GM12878 (cell line): ENCODE measurements at regions not wholly inside any gene's neighbourhood (a gene's known extent, or its start where the extent isn't known, plus 50 kb on each side); places are given as distances from the start of the nearest gene placed in this dataset.

Source experiments
- ATAC-seq: fragments of 200-7000 bp; cut with Tn5 transposase; 3 replicates; pipeline ENCODE4 v1.9.1; 2020; ENCODE audit warnings: mild to moderate bottlenecking, moderate library complexity
- BruUV-seq: library from RNA; stranded (reverse); fragments of 400-500 nt; replicated peaks from 2 replicates; lab custom pipeline; 2021; lab: Mats Ljungman, UMichigan
- CTCF ChIA-PET: fragments of 300-600 bp; sonication (Branson Sonifier 250); formaldehyde crosslinking; extraction: SDS; loops from one replicate; lab custom pipeline; 2021; ENCODE audit warnings: inconsistent platforms; lab: Yijun Ruan, JAX
- POLR2A ChIA-PET: fragments of 350-600 bp; formaldehyde crosslinking; extraction: SDS; loops from one replicate; lab custom pipeline; 2021; ENCODE audit warnings: inconsistent platforms; lab: Charles Lee
- RAD21 ChIA-PET: fragments of 300-600 bp; sonication (Branson Sonifier 250); formaldehyde crosslinking; loops from one replicate; lab custom pipeline; 2023; ENCODE audit warnings: antibody characterized with exemption; ENCODE audit not compliant: unreplicated experiment; lab: Charles Lee
- SMC1A ChIA-PET: fragments of 300-600 bp; sonication (Branson Sonifier 250); formaldehyde crosslinking; loops from one replicate; lab custom pipeline; 2023; ENCODE audit not compliant: unreplicated experiment, uncharacterized antibody; lab: Charles Lee
- DNase-seq: peaks from one replicate; pipeline ENCODE4 v3.0.0-alpha.2; 2011; ENCODE audit warnings: low read depth, low spot score
- FAIRE-seq: peaks from 3 replicates; lab custom pipeline; 2011; peaks lifted over from hg19 to GRCh38; lab: Jason Lieb, UNC
- H2AFZ ChIP-seq: 2 replicates; pipeline ENCODE4 v1.6.0; 2011; ENCODE audit warnings: low read depth, low read length, control low read depth; ENCODE audit not compliant: control insufficient read depth
- H3K27ac ChIP-seq: 2 replicates; pipeline ENCODE4 v1.5.1; 2011; ENCODE audit warnings: control low read depth; ENCODE audit not compliant: control insufficient read depth, insufficient read depth
- H3K27me3 ChIP-seq, 2 experiments: replicated peaks in 1 of 2; 2 replicates each; pipeline versions ENCODE4 v1.6.0 to v1.6.1; 2011; ENCODE audit warnings: low read length in 1 of 2; ENCODE audit not compliant: control insufficient read depth in 2 of 2, insufficient read depth in 2 of 2
- H3K36me3 ChIP-seq, 2 experiments: 2 replicates each; pipeline ENCODE4 v1.5.1; 2011; ENCODE audit warnings: low read length in 1 of 2; ENCODE audit not compliant: control insufficient read depth in 2 of 2, insufficient read depth in 2 of 2
- H3K4me1 ChIP-seq: 2 replicates; pipeline ENCODE4 v1.6.1; 2011; ENCODE audit warnings: mild to moderate bottlenecking, low read length, moderate library complexity, mixed read lengths; ENCODE audit not compliant: control insufficient read depth, insufficient read depth
- H3K4me2 ChIP-seq: 2 replicates; pipeline ENCODE4 v1.6.0; 2011; ENCODE audit warnings: control low read depth; ENCODE audit not compliant: control insufficient read depth, insufficient read depth
- H3K4me3 ChIP-seq: fragments of 200-600 bp; sonication (generic); 2 replicates; pipeline ENCODE4 v1.5.1; 2016
- H3K79me2 ChIP-seq: 2 replicates; pipeline ENCODE4 v1.6.0; 2011; ENCODE audit warnings: low read length; ENCODE audit not compliant: control insufficient read depth, insufficient read depth
- H3K9ac ChIP-seq: 2 replicates; pipeline ENCODE4 v1.8.0; 2011; ENCODE audit warnings: low read length, control low read depth, mixed read lengths; ENCODE audit not compliant: control insufficient read depth, insufficient read depth
- H3K9me3 ChIP-seq: replicated peaks from 3 replicates; pipeline ENCODE4 v1.5.1; 2011; ENCODE audit warnings: mild to moderate bottlenecking, low read length; ENCODE audit not compliant: control insufficient read depth, insufficient read depth
- H4K20me1 ChIP-seq: 2 replicates; pipeline ENCODE4 v1.6.0; 2011; ENCODE audit not compliant: control insufficient read depth, insufficient read depth
- CEBPB ChIP-seq, 2 experiments: fragments of 150-350 bp in 1 of 2; IDR thresholded peaks; 2 replicates each; pipeline ENCODE4 v1.6.1; 2012 to 2014; ENCODE audit warnings: low read depth in 2 of 2, low read length in 2 of 2, borderline replicate concordance in 1 of 2, inconsistent platforms in 1 of 2
- CEBPZ ChIP-seq: fragments of 150-350 bp; IDR thresholded peaks from 2 replicates; pipeline ENCODE4 v1.6.1; 2016; ENCODE audit warnings: low read depth, low read length
- FOS ChIP-seq: IDR thresholded peaks from 3 replicates; pipeline ENCODE4 v1.6.1; 2011; ENCODE audit warnings: borderline replicate concordance; ENCODE audit not compliant: insufficient read length; ENCODE audit errors: extremely low read depth
- IKZF2 ChIP-seq, 2 experiments: fragments of 450-650 bp; IDR thresholded peaks; 2 replicates each; pipeline ENCODE4 v1.6.1; 2017; ENCODE audit warnings: mild to moderate bottlenecking in 2 of 2, moderate library complexity in 2 of 2
- MTA3 ChIP-seq: IDR thresholded peaks from 2 replicates; pipeline ENCODE4 v1.6.1; 2012; ENCODE audit warnings: low read length, inconsistent platforms, borderline replicate concordance
- NFXL1 ChIP-seq: fragments of 450-650 bp; IDR thresholded peaks from 2 replicates; pipeline ENCODE4 v1.6.1; 2017; ENCODE audit warnings: antibody characterized with exemption, mild to moderate bottlenecking, borderline replicate concordance
- NKRF ChIP-seq: fragments of 450-650 bp; conservative IDR thresholded peaks from 2 replicates; pipeline ENCODE4 v1.6.1; 2017; ENCODE audit warnings: mild to moderate bottlenecking, moderate library complexity
- RAD51 ChIP-seq: fragments of 450-650 bp; IDR thresholded peaks from 2 replicates; pipeline ENCODE4 v1.6.1; 2016; ENCODE audit warnings: moderate library complexity, mild to moderate bottlenecking, inconsistent platforms
- SKIL ChIP-seq: fragments of 450-650 bp; IDR thresholded peaks from 2 replicates; pipeline ENCODE4 v1.6.1; 2017; ENCODE audit warnings: mild to moderate bottlenecking, low read depth, inconsistent platforms; ENCODE audit not compliant: poor library complexity, severe bottlenecking
- SUPT20H ChIP-seq: IDR thresholded peaks from 2 replicates; pipeline ENCODE4 v1.6.1; 2011; ENCODE audit warnings: low read depth, mild to moderate bottlenecking, low read length, moderate library complexity, borderline replicate concordance; ENCODE audit not compliant: control insufficient read depth
- TCF3 ChIP-seq: IDR thresholded peaks from 2 replicates; pipeline ENCODE4 v1.6.1; 2012; ENCODE audit warnings: low read depth, mild to moderate bottlenecking, low read length, borderline replicate concordance; ENCODE audit not compliant: insufficient read depth
- ZNF217 ChIP-seq: fragments of 450-650 bp; IDR thresholded peaks from 2 replicates; pipeline ENCODE4 v1.6.1; 2017; ENCODE audit warnings: antibody characterized with exemption, mild to moderate bottlenecking
- WGBS: methylation state at CpG from one replicate; pipeline ENCODE4 v1.1.6; 2016; ENCODE audit warnings: low lambda C conversion rate; ENCODE audit not compliant: insufficient replicate concordance, insufficient coverage; ENCODE audit errors: missing lambda C conversion rate; 5-methylcytosine and 5-hydroxymethylcytosine counted together
- in situ Hi-C: fragments of 300-500 bp; cut with MboI; formaldehyde crosslinking; loops from 9 replicates; pipeline ENCODE4 v1.14.3; 2018; ENCODE audit warnings: mixed read lengths
- intact Hi-C: fragments of 100-400 bp; cut with micrococcal nuclease; formaldehyde crosslinking; loops from one replicate; pipeline ENCODE4 v1.14.2; 2022; ENCODE audit not compliant: unreplicated experiment
- TF ChIP-seq, protein P1 (sequence below): fragments of 450-650 bp; IDR thresholded peaks from 2 replicates; pipeline ENCODE4 v1.6.1; 2014; ENCODE audit warnings: mild to moderate bottlenecking

- no peak for TF ChIP-seq SKIL
- TF ChIP-seq RAD51, result no peak
- TF ChIP-seq CEBPB (IDR thresholded peaks at IDR 0.05; ENCODE audit: borderline replicate concordance in 1 of 2, low read depth in 2 of 2, low read length in 2 of 2), result no peak
- no peak for TF ChIP-seq FOS
- TF ChIP-seq, protein P1, sequence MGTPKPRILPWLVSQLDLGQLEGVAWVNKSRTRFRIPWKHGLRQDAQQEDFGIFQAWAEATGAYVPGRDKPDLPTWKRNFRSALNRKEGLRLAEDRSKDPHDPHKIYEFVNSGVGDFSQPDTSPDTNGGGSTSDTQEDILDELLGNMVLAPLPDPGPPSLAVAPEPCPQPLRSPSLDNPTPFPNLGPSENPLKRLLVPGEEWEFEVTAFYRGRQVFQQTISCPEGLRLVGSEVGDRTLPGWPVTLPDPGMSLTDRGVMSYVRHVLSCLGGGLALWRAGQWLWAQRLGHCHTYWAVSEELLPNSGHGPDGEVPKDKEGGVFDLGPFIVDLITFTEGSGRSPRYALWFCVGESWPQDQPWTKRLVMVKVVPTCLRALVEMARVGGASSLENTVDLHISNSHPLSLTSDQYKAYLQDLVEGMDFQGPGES, result no peak
- TF ChIP-seq, all 136 proteins: peak for 0
Observed at GRCh38 chr4:67035986-67036385, 509.3 kb downstream of the CENPC start (continued).

DNA sequence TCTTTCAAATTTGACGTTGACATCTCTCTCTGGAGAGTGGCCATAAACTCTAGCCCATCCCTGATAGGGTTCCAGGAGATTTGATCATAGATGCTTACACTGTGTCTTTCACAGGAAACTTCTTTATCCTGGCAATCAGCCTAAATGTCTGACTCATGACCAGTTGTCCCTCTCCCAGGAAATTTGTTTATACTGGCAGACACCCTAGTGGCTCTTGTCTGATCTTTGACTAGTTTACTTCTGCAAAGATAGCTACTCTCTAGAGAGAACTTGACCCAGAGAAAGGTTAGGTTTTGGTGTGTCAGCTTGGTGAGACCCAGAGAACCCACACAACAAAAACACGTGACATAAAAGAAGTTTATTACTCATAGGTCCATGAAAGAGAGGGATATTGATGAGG is 509.8 kb downstream of the CENPC start:
- no peak overlapping the region for H3K4me2 ChIP-seq
- FAIRE-seq, result no peak
- no peaks in the 10 kb centered on the region for H3K4me1 ChIP-seq
- no peaks in the 10 kb centered on the region for H3K36me3 ChIP-seq
- H3K4me3 ChIP-seq, result no peak overlapping the region
- H3K79me2 ChIP-seq, result no peaks in the 10 kb centered on the region
- H3K9me3 ChIP-seq, result no peaks in the 10 kb centered on the region
- H3K27ac ChIP-seq, result no peak overlapping the region
- H4K20me1 ChIP-seq, result no peaks in the 10 kb centered on the region
- H2AFZ ChIP-seq, result no peak overlapping the region
- no TSS peak for BruUV-seq
- no peaks in the 10 kb centered on the region for H3K27me3 ChIP-seq
- RAD21 ChIA-PET, result no interaction called here
- 0% methylated on average over 2 of the region's 2 CpGs for WGBS
- no peak for DNase-seq
- no peak overlapping the region for H3K9ac ChIP-seq
- SMC1A ChIA-PET, result interaction anchor here (1.1 kb wide), 1 partner anchor 12 kb away, joined by 3 read pairs; no protein-coding TSS in a partner anchor
- in situ Hi-C loops, result no loop called here
- POLR2A ChIA-PET, result no interaction called here
- ATAC-seq, result no peak
- CTCF ChIA-PET, result interaction anchor here (1.5 kb wide), 1 partner anchor 12 kb away, joined by 3 read pairs; no protein-coding TSS in a partner anchor
- no peak for TF ChIP-seq NFXL1
- TF ChIP-seq MTA3, result no peak
- no peak for TF ChIP-seq IKZF2 (IDR thresholded peaks at IDR 0.05)
- TF ChIP-seq SUPT20H, result no peak
- TF ChIP-seq ZNF217, result no peak
- no peak for TF ChIP-seq NKRF
- TF ChIP-seq CEBPZ, result no peak
- no peak for TF ChIP-seq TCF3
- intact Hi-C loops, result no loop called here
